ENCODE measurements at regions not wholly inside any gene's neighbourhood (a gene's known extent, or its start where the extent isn't known, plus 50 kb on each side); places are given as distances from the start of the nearest gene placed in this dataset.
"Not testable (repeated sequence)": the region's sequence is repeated elsewhere in the genome, so short reads cannot be mapped to it uniquely, and the experiment has no call there.

DNA sequence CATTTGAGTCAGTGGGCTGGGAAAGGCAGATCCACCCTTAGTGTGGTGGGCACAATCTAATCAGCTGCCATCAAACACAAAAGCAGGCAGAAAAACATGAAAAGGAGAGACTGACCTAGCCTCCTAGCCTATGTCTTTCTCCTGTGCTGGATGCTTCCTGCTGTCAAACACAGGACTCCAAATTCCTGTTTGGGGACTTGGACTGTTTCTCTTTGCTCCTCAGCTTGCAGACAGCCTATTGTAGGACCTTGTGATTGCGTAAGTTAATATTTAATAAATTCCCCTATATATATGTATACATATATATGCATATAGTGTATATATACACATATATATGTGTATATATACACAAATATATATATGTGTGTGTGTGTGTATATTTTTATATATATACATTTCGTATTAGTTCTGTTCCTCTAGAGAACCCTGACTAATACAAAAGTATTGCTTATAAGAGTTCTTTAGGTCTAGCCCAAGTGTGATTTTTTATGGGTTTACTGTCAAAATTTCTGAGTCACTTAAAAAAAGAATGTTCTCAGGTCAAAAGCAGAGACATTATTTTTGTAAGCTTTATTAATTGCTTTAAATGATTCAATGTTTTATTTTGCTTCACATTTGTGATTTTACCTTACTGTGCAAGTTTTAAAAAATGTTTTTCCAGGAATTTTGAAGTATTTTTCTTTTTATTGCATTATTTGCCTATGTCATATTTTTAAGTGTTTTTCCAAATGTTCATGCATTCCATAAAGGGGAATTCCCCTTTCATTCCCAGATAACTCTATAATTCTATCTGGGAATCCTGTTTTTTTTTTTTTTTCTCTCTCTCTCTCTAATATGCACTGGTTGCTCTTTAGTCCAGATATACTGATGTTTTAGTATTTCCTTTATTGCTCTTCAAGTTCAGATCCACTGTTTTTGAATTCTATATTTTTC is 92.1 kb upstream of the ADAMTS5 start:
- no peak for DNase-seq (ENCODE audit: low read depth in 4 of 4, low spot score in 3 of 4)

DNA sequence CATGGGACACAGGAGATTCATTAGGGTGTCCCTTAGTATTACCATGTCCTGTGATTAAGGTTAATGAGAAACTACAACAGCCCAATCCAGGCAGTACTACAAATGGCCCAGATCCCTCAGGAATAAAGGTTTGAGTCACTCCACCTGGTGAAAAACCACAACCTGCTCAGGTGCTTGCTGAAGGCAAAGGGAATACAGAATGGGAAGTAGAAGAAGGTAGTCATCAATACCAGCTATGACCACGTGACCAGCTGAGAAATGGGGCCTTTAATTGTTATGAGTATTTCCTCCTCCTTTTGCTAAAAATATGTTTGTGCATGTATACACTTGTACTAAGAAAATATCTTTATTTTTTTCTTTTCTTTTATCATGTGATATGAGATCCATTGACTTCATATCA is 91.1 kb upstream of the ADAMTS5 start:
- no peak for DNase-seq (ENCODE audit: low read depth in 4 of 4, low spot score in 3 of 4)

DNA sequence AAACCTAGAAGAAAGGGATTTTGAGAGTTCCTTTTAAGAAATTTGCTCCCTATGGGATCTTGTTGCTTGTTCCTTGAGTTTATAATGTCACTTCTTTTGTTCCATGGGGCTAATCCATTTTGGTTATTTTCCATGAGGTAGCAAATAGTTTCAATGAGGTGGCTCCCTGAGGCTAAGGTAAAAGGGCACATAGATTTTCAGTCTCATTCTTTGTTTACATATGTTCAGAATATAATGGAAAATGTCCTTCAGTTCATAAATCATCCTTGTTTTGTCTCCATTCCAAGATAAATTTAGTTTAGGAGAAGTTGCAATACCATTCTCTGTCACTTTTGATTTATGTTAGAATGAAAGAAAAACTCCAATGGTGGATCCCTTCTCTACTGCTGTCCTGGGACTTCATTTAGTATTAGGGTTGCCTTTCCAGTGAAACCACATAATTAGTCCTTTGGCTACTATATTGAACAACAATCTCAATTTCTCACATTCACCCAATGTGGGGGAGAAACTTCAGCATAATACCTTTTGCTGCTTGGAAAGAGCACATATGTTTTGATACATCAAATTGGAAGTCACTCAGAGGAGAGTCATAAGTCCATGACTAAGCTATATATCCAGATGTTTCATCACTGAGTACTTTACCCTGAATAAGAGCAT is 80.9 kb upstream of the ADAMTS5 start:
- peak in 1 of 4 donors; percentile 23 for DNase-seq (ENCODE audit: low read depth in 4 of 4, low spot score in 3 of 4)

DNA sequence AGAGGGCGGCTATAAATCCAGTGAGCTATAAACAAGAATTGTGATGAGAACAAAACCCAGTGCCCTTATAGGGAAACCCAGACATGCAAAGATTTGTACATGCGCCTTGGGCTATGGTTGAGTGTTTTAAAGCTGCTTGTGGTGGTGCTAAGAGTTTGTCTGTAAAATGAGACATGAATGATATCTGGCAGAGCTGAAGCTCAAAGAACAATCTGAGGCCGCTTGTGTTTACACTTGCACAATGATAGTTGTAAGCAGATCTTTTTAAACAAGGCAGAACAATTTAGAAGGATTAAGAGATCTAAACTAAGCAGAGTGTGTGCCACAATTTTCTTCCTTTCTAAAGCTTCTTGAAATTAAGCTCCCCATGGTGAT is 80.4 kb upstream of the ADAMTS5 start:
- DNase-seq (ENCODE audit: low read depth in 4 of 4, low spot score in 3 of 4): peak in 1 of 4 donors; percentile 17

DNA sequence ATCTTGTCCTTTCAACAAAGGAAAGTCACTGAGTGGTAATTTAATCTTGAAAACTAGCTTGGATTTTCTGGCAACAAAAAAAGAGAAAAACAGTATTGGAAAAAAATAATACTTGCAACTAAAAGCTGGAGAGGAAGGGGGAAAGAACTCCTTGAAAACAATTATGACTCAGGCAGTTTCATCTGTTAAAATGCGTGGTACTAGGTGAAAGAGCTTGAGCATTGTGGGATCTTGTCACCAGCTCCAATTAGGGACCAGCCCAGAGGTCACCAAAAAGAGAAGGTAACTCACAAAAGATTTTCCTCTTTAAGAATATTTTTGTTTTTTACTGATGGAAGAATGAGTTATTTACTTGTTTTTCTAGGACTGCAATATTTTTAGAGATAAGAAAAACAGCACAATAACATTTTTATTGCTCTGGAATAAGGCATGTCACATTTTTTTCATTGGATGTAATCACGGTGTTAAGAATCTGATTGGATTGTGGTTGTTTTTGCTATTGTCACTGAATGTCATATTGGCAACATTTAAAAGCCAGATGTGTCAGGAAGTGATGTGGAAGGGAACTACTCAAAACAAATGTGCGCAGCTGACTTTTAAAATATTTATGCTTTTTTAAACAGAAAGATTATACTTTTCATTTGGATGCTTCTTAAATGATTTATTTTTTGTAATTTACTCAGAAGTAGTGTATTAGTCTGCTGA is 78.5 kb upstream of the ADAMTS5 start:
- DNase-seq (ENCODE audit: low read depth in 4 of 4, low spot score in 3 of 4): no peak

DNA sequence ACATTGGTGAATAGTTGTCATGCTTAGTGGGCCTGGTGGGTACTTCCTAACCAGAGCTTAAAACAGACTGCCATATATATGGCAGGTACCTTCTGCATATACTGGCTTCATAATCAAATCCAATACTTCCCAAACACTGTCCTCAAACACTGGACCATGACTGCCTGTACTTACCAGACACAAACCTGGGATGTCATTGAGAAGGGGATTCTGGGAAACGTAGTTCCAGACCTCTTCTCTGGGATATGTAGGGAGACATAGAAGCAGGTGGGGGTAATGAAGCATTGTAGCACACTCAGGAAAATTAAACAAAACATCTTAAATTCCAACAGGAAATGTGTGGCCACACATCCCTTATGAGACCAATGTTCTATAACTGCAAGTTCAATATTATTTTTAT is 76.5 kb upstream of the ADAMTS5 start:
- DNase-seq (ENCODE audit: low read depth in 4 of 4, low spot score in 3 of 4): no peak

DNA sequence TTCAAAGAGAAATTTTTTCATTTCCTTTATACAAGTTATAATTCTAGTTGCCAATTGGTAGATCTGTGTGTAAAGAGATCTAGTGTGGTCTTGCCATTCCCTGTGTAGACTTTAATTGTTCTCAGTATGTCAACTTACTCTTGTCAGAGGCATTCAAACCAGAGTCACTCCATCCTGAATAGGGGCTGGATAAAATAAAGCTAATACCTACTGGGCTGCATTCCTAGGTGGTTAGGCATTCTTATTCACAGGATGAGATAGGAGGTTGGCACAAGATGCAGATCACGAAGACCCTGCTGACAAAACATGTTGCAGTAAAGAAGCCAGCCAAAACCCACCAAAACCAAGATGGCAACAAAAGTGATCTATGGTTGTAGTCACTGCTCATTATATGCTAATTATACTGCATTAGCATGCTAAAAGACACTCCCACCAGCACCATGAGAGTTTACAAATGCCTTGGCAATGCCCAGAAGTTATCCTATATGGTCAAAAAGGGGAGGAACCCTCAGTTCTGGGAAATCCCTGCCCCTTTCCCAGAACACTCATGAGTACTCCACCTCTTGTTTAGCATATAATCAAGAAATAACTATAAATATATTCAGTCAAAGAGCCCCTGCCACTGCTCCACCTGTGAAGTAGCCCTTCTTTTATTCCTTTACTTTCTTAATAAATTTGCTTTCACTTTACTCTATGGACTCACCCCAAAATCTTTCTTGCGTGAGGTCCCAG is 74.0 kb upstream of the ADAMTS5 start:
- DNase-seq (ENCODE audit: low read depth in 4 of 4, low spot score in 3 of 4): no peak

DNA sequence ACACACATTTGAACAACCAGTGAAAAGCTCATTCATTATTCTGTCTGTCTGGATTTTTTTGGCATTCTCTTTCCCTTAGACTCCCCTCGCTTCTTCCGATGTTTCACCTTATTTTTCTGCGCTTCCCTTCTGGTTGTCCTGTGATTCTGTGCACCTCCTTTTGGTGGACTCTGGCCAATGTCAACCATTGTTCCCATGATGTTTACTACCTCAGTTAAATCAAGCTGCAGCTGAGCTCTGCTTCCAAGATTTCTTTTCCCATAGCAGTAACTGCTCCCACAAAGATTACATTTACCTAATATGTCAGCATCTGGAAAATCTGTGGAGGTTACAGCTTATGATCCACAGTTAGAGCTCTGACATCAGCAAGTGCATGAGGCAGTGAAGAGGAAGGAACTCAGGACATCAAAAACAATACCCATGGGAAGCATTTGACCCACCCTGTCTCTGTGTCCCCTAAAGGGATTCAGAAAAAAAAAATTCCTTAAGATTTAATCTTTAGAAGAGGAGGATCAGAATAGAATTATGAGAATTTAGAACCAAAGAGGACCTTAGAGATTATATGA is 69.9 kb upstream of the ADAMTS5 start:
- no peak for DNase-seq (ENCODE audit: low read depth in 4 of 4, low spot score in 3 of 4)

DNA sequence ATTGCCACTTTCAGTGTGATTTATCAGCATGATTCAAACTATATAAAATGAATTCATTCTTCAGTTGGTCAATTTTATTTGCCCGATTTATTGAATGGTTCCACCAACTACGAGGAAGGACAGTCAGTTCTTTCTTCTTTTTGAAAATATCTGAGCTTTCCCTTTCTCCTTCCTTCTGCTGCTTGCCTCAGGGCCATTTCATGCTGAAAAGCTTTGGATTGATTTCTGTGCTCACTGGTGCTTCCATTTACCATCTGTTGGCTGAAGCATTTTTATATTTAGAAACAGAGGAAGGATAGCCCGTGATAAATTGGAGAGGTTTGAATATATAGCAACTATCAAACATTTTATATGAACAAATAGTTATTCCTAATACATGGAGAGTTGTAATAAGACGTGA is 68.9 kb upstream of the ADAMTS5 start:
- DNase-seq (ENCODE audit: low read depth in 4 of 4, low spot score in 3 of 4): no peak

DNA sequence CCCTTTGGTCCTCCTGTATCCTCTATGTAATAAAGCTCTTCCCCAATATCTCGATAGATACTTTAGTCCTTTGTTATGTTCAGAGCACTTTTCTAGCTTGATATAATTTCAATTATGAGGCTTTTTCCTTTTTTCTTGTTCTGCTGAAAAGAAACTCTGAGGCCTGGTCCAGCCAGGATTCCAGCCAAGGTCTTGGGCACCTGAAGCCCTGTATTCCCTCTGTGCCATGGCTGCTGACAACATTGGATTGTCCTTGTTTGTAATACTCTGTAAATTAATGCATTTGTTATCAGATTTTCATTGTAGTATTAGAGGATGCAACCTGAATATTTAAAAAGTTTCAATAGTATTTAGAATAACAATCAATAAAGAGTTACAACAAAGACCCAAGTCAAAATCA is 67.9 kb upstream of the ADAMTS5 start:
- DNase-seq (ENCODE audit: low read depth in 4 of 4, low spot score in 3 of 4): no peak

DNA sequence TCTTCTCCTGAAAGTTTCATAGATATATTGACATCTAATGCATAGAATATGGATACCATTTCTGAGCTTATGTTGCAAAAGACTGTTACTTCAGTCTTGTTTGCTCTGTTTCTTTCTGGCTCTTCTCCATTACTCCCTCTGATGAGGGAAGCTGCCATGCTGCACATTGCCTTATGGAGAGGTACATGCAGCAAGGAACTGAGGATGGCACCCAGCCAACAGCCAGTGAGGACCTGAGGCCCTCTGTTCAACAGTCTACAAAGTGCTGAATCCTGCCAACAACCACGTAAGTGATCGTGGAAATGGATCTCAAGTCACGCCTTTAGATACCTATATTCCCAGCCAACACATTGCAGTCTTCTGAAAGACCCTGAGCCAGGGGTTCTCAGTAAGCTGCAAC is 66.6 kb upstream of the ADAMTS5 start:
- DNase-seq (ENCODE audit: low read depth in 4 of 4, low spot score in 3 of 4): no peak

DNA sequence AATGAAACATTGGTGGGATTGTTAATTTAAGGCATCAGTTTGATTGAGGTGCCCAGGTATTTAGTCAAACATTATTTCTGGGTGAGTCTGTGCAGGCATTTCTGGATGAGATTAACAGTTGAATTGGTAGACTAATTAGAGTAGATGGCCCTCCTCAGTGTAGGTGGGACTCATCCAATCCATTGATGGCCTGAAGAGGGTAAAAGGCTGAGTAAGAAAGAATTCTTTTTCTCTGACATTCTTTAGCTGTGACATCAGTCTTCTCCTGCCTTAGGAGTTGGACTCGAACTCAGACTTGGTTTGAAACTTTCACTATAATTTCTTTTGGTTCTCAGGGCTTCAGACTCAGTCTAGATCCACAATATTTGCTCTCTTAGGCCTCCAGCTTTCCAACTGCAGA is 59.6 kb upstream of the ADAMTS5 start:
- no peak for DNase-seq (ENCODE audit: low read depth in 4 of 4, low spot score in 3 of 4)

DNA sequence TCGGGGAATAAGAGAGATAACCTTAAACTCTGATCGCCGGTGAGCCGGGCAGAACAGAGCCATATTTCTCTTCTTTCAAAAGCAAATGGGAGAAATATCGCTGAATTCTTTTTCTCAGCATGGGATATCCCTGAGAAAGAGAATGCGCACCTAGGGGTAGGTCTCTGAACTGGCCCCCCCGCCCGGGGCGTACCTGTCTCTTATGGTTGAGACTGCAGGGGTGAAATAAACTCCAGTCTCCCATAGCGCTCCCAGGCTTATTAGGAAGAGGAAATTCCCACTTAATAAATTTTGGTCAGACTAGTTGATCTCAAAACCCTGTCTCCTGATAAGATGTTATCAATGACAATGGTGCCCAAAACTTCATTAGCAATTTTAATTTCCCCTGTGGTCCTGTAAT is 58.8 kb upstream of the ADAMTS5 start:
- not testable (repeated sequence) for DNase-seq (ENCODE audit: low read depth in 4 of 4, low spot score in 3 of 4)

DNA sequence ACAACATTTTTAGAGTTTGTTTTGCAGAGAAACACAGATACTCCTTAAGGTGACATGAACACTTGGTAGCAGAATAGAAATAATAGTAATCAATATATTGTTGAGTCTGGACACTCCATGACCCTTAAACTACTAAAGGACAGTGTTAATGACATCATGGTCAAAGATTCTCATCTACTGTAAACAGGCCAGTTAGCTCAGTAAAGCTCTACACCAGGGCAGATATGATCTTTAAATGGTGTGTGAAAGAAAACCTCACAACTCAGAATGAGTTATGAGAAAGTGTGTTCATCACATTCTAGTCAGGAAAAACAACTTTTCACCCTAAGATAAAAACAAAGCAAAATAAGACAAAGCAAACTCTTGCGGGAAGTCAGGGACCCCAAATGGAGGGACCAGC is 58.1 kb upstream of the ADAMTS5 start:
- DNase-seq (ENCODE audit: low read depth in 4 of 4, low spot score in 3 of 4): no peak

DNA sequence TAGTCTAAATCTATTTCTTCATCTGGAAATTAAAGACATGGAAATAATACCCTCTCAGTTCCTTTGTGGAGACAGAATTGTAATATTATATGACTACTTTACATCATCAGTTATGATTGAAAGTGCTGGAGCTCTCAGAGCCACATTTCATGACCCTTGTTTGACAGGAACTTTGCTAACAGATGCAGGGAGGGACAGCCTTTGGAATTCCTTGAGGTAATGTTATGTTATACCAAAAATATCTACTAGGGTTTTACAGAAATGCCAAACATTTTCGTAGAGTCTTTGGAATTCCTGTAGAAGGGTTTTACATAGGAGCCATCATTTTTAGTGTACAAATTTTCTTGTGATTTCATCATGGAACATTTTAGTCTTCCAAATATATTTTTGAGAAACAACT is 57.4 kb upstream of the ADAMTS5 start:
- no peak for DNase-seq (ENCODE audit: low read depth in 4 of 4, low spot score in 3 of 4)

DNA sequence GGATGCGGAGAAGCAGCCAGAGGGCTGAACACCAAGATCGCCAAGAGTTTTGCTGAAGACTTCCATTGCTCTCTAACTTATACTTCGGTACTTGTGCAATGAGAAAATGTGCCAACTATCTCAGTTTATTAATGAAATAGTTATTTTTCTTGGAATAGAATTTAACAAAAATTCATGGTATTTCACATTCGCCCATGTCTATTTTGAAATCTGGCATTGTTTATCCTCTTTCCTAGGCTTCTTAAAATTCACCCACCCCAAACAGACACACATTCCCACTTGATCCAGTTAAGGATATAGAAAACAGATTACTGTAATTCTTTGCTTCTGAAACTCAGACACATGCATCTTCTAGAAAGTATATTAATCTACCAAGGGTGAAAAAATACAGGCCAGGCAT is 56.3 kb upstream of the ADAMTS5 start:
- no peak for DNase-seq (ENCODE audit: low read depth in 4 of 4, low spot score in 3 of 4)

DNA sequence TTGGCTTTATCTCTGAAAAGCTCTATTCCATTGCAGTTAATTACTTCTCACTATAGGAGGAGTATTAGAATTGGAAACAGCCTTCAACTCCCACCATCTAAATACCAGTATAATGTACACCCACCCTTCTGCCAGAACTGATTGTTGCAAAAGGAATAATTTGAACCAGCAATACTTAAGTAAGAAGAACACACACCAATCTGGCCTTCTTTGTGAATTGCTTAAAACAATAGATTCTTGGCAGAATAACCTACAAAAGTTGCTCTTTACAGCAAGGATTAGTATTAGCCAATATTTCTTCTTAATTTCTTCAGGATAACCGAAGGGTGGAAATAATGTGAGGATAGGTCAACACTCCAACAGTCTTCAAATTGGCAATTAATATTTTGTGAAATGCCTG is 54.9 kb upstream of the ADAMTS5 start:
- no peak for DNase-seq (ENCODE audit: low read depth in 4 of 4, low spot score in 3 of 4)

DNA sequence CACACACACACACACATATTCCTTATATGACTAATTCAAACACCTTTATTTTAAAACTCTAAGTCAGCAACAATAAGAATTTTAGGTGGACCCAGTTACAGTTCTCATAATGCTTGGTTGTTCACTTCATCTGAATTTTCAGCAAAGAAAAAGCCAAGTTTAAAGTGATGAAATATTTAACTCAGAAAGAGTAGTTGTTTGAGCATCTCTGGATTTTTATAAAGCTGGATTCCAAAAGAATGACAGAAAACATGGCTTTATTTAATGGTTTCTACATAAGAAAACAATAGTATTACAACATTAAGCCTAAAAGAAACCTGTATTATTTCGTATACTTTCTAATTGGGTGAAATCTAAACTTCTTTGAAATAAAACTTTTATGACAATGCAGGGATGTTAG is 54.2 kb upstream of the ADAMTS5 start:
- DNase-seq (ENCODE audit: low read depth in 4 of 4, low spot score in 3 of 4): no peak

DNA sequence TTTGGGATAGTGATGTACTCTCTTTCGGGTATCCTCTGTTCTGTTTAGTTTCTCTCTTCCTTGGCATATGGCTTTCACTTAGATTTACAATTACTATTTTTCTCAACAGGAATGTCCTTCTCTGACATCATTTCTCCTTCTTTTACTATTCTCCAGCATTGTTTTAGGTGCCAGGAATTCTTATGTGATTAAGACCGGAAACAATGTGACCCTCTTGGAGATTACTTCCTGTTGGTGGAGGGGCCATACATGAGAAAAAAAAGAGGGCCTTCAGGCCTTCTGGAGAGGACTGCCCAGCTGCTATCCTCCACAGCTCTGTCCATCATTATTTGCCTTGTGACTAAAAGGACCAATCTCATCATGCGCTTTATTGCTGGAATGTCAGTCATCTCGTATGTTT is 50.4 kb upstream of the ADAMTS5 start:
- DNase-seq (ENCODE audit: low read depth in 4 of 4, low spot score in 3 of 4): no peak
